IPS-18c (cell line): ENCODE measurements at regions not wholly inside any gene's neighbourhood (a gene's known extent, or its start where the extent isn't known, plus 50 kb on each side); places are given as distances from the start of the nearest gene placed in this dataset.
"Not testable (repeated sequence)": the region's sequence is repeated elsewhere in the genome, so short reads cannot be mapped to it uniquely, and the experiment has no call there.

ENCODE experiments used
- H3K4me3 ChIP-seq: 2 replicates; pipeline ENCODE4 v1.7.0; 2013; ENCODE audit warnings: low read depth, mild to moderate bottlenecking, low read length, moderate library complexity; ENCODE audit not compliant: insufficient read depth
- H3K9me3 ChIP-seq: one replicate; pipeline ENCODE4 v1.6.1; 2013; ENCODE audit warnings: mild to moderate bottlenecking, low read length, moderate library complexity; ENCODE audit not compliant: control insufficient read depth, insufficient read depth

- no peaks in the 10 kb centered on the region for H3K9me3 ChIP-seq
- H3K4me3 ChIP-seq = no peak overlapping the region
These were observed 171.2 kb upstream of the IL15 start for GRCh38 chr4:141465171-141465570.

GRCh38 chr4:141467225-141467624, 169.2 kb upstream of the IL15 start:
- Histone ChIP-seq H3K9me3 (no peaks in the 10 kb centered on the region), H3K4me3 (no peak overlapping the region)

GRCh38 chr4:141469392-141469791, 167.0 kb upstream of the IL15 start:
- Histone ChIP-seq H3K9me3 (no peaks in the 10 kb centered on the region), H3K4me3 (no peak overlapping the region)

GRCh38 chr4:141473026-141473540, 163.3 kb upstream of the IL15 start:
- Histone ChIP-seq H3K4me3 (no peak overlapping the region), H3K9me3 (no peaks in the 10 kb centered on the region)

- Histone ChIP-seq H3K9me3 (no peaks in the 10 kb centered on the region), H3K4me3 (no peak overlapping the region)
These were observed 162.4 kb upstream of the IL15 start for GRCh38 chr4:141473952-141474351.

GRCh38 chr4:141480950-141481349, 155.4 kb upstream of the IL15 start:
- Histone ChIP-seq H3K9me3 (peaks cover 2% of the 10 kb centered on the region), H3K4me3 (no peak overlapping the region)

- H3K4me3 ChIP-seq, H3K9me3 ChIP-seq: not testable (repeated sequence)
These were observed 152.1 kb upstream of the IL15 start for GRCh38 chr4:141484298-141484697.

- H3K9me3 ChIP-seq = peaks cover 2% of the 10 kb centered on the region
- H3K4me3 ChIP-seq = no peak overlapping the region
These were observed 149.9 kb upstream of the IL15 start for GRCh38 chr4:141486375-141486997.

- no peak overlapping the region for H3K4me3 ChIP-seq
- no peaks in the 10 kb centered on the region for H3K9me3 ChIP-seq
These were observed 138.8 kb upstream of the IL15 start for GRCh38 chr4:141497627-141498026.

GRCh38 chr4:141499261-141499853, 137.0 kb upstream of the IL15 start:
- Histone ChIP-seq H3K4me3 (no peak overlapping the region), H3K9me3 (no peaks in the 10 kb centered on the region)

- Histone ChIP-seq H3K4me3 (no peak overlapping the region), H3K9me3 (no peaks in the 10 kb centered on the region)
These were observed 135.0 kb upstream of the IL15 start for GRCh38 chr4:141501395-141501794.

GRCh38 chr4:141501931-141502330, 134.5 kb upstream of the IL15 start:
- no peaks in the 10 kb centered on the region for H3K9me3 ChIP-seq
- no peak overlapping the region for H3K4me3 ChIP-seq

- Histone ChIP-seq H3K9me3 (no peaks in the 10 kb centered on the region), H3K4me3 (no peak overlapping the region)
These were observed 133.6 kb upstream of the IL15 start for GRCh38 chr4:141502755-141503154.

GRCh38 chr4:141503260-141503659, 133.1 kb upstream of the IL15 start:
- Histone ChIP-seq H3K4me3 (no peak overlapping the region), H3K9me3 (no peaks in the 10 kb centered on the region)

- H3K4me3 ChIP-seq = no peak overlapping the region
- H3K9me3 ChIP-seq = peaks cover 6% of the 10 kb centered on the region
These were observed 125.3 kb upstream of the IL15 start for GRCh38 chr4:141511055-141511454.

- no peak overlapping the region for H3K4me3 ChIP-seq
- peaks cover 8% of the 10 kb centered on the region for H3K9me3 ChIP-seq
These were observed 122.5 kb upstream of the IL15 start for GRCh38 chr4:141513866-141514265.

- Histone ChIP-seq H3K4me3 (no peak overlapping the region), H3K9me3 (peaks cover 2% of the 10 kb centered on the region)
These were observed 118.2 kb upstream of the IL15 start for GRCh38 chr4:141518222-141518621.

- Histone ChIP-seq H3K4me3 (no peak overlapping the region), H3K9me3 (no peaks in the 10 kb centered on the region)
These were observed 112.3 kb upstream of the IL15 start for GRCh38 chr4:141524116-141524515.

GRCh38 chr4:141524841-141525240, 111.5 kb upstream of the IL15 start:
- no peaks in the 10 kb centered on the region for H3K9me3 ChIP-seq
- no peak overlapping the region for H3K4me3 ChIP-seq
